AG20443 (cell line): ENCODE measurements at regions not wholly inside any gene's neighbourhood (a gene's known extent, or its start where the extent isn't known, plus 50 kb on each side); places are given as distances from the start of the nearest gene placed in this dataset.
A peak's percentile ranks its signal among the peaks of the same experiment; 100 is the strongest.

Experiments used
- DNase-seq: peaks from one replicate; pipeline ENCODE4 v3.0.0; 2012; ENCODE audit warnings: low spot score, mixed read lengths

DNA sequence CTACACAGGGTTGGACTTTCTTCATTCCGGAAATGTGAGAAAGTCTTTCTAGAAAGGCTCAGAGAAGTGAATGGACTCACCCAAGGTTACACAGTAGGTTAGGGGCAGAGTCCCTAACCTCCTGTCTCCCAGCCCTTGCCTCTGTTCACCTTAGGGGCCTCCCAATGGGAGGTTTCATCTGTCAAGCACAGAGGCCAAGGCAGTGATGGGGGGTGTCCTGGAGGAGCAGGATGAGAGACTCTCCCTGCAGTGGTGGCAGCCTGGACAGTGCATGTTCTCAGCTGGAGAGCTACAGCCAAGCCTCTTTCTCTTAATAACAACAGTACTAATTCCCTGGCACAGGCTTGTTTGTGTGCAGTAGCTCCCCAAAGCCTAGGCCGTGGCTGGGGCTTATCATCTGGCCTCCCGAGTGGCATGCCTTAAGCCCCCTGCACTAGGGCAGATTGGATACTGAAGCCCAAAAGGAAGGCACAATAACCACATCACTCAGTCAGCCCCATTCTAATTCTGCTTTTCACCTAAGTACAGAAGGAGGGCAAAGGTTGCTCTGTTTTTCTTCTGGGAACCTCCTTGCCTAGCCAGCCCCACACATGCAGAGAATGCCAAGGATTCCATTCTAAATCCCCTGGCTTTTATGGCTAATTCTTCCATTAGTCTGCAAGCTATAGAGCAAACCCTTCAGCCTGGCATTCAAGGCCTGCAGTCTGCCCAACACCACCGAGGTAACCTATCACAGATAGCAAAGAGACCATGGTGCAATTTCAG lies 50.2 kb upstream of the XPA start:
- DNase-seq: no peak

DNA sequence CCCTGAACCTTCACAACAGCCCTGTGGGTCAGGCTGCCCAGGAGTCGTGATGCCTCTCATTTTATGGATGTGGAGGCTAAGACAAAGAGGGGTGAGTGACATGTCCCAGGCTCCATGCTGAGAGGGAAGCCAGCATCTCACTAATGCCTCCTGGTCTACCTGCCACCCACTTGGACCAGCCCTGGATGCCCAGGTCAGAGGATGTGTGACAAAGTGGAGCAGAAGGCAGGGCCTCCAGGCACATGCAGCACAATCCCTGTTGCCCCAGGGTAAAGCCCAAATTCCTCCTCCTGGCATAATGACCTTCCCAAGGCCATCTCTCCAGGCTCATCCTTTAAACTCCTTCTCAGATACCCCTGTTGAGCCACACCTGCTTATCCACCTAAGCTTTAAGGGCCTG lies 51.4 kb upstream of the XPA start:
- no peak for DNase-seq

DNA sequence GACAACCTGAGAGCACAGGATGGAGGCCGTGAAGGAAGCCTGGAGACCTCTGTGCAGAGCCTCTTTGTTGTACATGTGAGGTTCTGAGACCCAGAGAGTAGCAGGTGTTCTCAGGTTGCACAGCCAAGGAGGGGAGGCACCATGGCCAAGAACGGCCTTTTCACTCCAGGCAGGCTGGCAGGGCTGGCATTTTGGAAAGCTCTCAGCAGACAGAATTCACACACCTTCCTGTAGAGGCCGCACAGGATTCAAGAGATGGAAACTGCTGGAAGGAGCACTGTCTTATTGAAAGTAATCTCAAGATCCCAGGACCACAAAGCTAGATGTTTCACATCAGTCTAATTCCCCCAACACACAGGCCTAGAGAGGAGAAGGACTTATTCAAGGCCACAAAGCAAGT lies 52.8 kb upstream of the XPA start:
- DNase-seq: peak; percentile 32

DNA sequence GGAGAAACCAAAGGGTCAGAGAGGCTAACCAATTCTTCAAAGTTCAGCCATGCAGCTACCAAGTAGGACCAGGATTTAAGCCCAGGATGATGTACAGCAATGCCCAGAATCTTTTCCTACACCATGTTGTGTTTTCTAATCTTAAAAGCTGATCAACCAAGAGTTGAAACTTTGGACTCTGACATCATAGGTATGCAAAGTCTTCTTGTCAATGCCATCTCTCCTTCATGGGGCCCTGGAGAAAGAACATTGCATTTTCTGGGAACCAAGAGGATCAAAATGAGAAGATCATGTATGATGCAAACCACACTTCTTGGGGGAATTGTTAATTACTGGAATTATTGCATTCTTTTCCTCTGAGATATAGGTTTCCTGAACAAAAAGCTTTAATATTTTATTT lies 54.4 kb upstream of the XPA start:
- DNase-seq: no peak

DNA sequence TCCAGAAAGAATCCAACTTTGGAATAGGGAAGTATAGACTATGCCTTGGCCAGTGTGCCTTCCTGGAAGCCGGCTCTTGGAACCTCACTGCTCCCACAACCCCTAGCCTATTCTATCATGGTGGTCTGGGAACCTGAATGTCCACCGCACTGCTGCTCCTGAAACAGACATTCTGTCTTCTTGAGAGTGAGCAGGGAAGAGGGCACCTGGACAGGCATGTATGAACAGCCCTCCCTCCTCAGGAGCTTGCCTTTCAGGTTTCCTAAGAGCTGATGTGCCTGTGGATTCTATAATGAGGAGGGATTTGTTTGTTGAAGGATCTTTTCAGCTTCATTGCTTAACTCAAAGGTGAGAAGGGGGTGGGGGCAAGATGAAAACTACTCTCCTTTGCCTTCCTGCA lies 55.1 kb upstream of the XPA start:
- no peak for DNase-seq

DNA sequence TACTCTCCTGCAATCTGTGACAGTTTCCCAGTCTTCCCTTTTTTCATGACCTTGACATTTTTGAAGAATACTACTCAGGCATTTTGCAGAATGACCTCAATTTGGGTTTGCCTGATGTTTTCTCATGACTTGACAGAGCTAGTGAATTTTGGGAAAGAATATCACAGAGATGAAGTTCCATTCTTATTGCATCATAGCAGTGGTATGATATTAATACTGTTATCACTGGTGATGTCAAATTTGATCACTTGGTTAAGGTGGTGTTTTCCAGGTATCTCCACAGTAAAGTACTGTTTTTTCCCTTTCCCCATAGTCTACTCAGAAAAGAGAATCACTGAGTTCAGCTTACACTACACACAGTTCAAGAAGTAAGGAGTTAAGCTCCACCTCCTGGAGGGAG lies 56.2 kb upstream of the XPA start:
- DNase-seq: no peak

DNA sequence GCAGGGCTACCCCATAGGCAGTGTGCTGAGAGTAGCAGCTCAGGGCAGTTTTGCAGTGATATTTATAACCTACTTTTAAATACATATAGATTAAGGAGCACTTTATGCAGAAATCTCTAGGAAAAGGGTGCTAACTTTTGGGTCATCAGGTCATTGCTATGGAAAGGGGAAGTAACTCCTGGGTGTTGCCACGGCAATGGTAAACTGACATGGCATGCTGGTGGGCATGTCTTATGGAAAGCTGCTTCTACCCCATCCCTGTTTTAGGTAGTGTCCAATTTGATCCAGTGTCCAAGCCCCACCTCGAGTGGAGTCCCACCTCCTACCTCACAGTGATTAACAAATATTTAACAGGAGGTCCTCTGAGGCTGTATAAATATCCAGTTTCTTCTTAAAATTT lies 56.8 kb upstream of the XPA start:
- DNase-seq: no peak

DNA sequence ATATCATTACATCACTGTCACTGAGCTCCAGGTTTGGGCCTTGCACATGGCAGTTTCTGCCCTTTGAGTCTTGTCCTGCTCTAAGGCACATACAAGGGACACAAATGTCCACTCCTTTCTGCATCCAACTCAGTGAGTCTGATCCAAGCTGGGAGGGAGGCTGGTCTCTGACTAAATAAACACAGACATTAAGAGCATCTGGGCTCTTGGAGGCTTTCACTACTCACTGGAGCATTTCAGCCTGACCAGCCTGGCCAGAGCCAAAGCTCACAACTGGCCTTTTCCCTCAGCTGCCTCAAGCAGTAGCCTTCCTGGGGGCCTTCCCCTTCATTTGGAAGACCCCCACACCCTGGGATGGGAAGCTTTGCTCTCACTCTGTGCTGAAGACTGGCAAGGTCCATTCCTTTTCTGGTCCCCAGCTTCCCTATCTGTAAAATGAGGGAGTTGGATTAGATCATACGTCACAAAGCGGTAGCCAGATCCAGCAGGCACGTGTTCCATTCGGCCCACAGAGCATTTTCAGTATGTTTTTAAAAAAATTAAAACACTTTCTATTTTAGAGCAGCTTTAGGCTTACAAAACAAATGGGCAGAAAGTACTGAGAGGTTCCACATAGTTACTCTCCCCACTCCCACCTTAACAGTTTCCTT lies 58.6 kb upstream of the XPA start:
- no peak for DNase-seq

DNA sequence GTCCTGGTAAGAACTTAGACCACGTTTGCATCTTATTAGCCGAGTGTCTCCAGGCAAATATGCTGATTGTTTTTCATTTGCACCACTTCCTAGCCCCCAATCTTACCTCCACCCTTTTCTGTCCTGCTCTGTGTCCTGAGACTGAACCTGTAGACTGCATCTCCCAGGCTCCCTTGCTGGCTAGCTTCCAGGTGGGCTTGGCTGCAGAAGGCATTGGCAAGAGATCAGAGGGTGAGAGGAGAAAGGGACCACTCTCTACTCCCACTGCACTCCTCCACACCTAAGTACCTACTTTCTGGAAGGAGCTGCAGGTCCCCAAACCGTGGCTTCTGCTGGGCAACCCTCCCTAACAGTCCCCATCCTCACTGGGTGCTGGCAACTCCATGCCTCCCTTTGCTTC lies 59.9 kb upstream of the XPA start:
- no peak for DNase-seq

DNA sequence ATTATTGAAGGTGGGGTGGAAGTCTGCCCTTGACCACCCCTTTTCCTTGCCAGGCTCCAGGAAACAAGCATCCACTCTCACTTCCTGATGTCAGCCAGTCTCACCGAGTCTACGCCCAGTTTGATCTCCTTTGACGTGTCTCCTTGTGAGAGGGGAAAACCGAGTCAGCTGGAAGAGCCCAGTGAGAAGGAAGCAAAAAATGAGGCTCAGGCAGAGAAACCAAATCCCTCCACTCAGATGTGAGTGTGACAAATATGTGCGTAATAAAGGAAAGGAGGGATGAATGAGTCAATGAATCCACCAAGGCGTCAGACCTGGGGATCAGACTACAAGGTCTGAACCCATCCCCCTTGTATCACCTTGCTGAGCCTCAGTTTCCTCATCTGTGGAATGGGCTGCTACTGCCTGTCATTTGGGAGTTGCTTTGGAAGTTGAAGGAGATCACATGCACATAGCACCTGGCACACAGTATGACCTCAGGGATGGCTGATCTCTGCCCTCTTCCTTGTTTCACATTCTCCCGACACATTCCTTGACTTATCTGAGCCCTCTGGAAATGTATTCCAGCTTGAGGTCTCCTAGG lies 61.3 kb upstream of the XPA start:
- DNase-seq: no peak

DNA sequence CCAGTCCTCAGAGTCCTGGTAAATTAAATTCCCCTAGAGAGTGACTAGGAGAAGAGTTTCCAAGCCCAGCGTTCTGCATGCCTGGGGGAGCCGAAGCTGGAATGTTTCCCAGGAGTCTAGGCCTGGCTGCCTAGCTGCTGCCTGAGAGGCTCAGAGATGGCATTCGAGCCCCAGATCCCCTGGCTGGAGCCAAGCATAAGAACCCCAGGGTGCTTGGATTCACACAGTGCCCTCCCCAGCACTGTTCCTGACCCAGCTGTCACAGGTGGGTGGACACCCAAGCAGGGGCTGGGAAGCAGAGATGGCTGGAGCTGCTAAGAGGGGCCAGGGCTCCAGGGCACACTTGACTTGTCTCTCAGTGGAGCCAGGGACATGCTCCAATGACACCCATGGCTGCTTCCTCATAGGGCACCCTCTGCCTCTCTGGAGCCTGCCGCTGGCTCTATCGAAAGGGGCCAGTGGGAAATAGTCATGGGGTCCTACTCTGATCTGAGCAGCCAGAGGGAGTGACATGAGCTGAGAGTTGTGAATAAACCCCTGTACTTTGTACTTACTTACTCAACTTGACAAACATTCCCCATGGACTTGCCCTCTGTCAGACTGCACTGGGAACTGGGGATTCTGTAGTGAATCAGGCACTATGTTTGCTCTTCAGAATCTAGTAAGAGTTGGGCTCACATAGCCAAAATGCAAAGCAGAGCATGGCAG lies 62.6 kb upstream of the XPA start:
- peak; percentile 58 for DNase-seq

DNA sequence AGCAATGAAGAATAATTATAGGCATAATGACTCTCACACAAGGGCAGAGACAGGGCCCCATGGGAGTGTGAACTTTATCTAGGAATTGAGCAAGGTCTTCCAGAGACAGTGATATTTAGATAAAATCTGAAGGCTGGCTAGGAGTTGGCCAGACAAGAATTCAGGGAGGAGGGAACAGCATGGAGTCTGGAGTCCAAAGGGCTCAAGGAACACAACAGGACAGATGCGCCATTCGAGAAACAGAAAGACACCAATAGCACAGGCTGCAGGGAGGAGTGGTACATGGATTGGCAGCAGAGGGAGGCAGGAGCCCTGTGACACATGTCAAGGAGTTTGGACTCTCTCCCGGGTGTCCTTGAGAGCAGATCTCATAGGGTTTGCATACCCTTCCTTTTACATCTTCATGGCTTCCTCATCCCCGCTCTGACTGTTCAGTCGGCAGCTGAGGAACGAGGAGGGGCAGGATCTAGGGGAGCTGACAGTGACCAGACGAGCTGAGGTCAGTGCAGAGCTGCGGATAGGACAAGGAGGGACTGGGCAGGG lies 64.0 kb upstream of the XPA start:
- DNase-seq: no peak

DNA sequence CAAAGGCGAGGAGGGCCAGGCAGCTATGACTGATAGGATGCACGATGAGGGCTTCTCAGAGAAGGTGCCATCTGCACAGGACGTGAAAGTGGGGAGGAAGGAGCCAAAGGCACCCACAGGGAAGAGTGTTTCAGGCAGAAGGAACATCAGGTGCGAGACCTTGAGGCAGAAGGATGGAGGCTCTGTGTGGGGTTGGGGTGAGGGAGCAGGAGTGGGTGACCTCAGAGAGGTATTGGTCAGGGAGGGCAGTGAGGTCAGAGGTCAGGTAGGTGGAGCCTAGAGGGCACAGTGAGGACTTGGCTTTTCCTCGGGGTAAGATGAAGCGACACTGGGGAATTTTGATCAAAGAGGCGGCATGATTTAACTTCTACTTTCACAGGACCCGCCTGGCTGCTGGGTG lies 64.7 kb upstream of the XPA start:
- DNase-seq: no peak

DNA sequence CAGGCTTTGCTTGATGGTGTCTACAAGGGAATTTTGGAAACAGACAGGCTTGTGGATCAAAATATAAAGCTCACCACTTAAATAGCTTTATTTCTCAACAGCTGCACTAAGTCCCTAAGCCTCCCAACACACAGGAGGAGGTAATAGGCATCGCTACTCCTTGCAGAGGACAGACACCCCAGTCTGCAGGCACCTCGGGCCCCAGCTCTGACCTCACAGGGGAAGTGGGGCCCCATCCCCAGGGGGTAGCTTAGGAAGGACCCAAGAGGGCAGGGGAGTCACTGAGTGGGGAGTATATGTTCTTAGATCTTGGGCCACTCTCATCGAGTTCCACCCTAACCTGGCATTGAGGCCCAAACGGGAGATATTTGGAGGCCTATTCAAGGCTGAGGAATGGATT lies 66.7 kb upstream of the XPA start:
- no peak for DNase-seq

DNA sequence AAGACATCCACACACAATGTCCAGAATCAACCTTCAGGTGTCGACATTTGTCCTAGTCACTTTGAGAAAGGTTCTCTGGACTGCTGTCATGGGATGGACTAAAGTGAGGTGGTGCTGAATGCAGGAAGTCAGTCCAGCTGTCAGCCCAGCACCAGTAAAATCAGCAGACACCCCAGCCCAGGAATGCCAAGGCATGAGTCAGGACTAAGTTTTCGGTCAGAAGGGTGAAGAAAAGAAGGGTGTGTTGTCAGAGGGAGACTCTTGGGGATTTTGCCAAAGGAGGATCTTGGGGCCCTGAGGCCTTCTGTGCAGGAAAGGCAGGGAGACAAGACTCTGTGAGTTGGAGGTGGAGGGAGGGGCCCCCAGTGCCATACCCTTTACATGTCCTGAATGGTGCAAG lies 69.0 kb upstream of the XPA start:
- DNase-seq: peak; percentile 69

DNA sequence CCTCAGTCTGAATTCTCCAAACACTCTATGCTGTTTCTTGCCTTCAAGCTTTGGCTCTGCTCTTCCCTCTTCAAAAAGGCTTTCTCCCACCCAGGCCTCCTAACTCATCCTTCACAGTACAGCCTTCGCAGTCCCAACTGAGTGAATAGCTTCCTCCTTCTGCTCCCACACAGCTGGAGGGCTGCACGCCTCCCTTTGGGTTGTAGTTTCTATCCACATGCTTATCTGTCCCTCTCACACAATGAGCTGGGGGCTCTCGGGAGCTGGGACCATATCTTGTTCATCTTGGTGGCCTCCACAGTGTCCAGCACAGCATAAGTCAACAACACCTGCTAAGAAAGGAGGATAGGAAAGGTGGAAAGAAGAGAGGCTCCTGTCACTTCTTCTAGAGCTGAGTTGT lies 69.5 kb upstream of the XPA start:
- no peak for DNase-seq

DNA sequence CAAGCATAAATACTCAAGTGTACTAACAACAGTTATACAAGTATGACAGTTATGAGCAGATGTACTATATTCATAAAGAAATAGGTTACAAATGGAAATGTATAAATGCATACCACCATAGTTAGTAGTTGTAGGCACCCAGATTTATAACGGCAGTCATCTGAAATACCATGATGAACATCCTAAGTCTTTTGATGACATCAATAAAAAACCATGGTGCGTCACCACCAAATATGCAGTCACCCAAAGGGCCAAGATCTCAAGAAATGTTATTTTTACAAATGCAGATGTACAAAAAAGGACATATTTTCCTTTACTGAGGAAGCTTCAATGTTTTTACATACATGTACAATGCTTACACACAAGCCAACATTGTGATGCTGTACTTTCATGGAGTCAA lies 70.8 kb upstream of the XPA start:
- DNase-seq: no peak

DNA sequence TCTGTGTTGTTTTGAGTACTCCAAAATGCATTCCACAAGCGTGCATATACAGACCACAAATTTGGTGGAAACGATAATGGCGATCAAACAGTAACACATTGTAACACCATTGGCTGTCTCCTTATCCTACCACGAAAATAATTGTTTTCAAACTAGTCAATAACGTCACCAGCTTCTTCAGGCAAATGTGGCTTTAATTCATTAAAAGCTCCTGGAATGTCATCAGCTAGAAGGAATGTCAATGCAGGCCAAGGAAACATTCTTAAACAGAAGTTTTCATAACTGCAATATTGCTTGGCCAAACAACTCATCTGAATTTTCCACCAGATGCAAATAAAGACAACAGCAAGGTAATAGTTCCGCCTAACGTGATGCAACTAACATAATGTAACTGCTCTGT lies 71.6 kb upstream of the XPA start:
- peak; percentile 73 for DNase-seq

DNA sequence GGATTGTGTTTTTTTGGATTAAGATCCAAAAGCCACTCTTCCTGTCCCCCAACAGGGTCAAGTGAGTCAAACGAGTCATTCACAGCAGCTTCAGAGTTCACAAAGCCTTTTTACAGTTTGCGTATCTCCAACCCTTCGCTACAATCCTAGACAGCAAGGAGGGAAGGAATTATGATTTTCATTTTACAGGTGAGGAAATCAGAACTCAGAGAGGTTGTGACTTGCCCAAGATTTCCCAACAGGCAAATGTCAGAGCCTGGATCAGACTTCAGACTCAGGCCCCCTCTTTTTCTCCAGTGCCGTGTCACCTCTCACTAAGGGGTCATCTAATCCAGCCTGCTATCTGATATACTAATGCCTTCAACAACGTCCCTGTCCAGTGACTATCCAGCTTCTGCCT lies 72.1 kb upstream of the XPA start:
- DNase-seq: no peak

DNA sequence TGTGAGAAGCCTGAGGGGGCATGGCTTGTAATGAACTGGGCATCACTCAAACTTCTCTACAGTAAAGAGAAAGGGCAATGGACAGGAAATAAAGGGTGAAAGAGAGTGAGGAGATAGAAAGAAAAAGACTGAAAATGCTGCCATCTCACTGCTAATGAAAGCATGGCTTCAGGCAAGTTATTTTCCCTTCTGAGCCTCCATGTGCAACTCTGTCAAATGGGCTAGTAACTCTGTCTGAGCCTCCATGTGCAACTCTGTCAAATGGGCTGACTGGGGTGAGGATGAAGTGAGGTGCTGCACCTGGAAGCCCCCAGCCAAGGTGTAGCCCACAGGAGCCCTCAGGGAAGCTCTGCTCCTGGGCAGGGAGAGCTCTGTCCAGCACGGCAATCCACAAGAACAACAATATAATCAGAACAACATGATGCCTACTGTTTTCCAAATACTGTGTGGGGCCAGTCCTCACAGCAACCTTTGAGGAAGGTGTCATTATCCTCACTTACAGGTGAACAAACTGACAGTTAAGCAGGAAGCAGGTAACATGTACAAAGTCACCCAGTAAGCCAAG lies 73.8 kb upstream of the XPA start:
- no peak for DNase-seq

DNA sequence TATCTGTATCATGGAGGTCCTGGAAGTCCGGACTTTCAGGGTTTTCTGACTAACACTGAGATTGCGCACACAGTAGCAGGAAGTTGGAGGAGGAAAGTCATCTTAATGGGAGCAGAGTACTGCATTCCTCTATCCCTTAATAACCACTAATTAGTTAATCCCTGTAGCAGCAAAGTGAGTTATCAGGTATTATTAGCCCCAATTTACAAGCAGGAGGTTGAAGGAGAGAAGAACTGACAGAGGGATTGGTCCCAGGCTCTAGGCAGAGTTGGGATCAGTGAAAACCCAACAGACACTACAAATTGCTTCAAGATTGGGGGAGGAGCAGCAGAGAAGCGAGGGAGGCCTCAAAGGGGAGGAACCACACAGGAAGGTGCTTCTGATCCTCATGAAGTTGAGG lies 74.5 kb upstream of the XPA start:
- DNase-seq: no peak

DNA sequence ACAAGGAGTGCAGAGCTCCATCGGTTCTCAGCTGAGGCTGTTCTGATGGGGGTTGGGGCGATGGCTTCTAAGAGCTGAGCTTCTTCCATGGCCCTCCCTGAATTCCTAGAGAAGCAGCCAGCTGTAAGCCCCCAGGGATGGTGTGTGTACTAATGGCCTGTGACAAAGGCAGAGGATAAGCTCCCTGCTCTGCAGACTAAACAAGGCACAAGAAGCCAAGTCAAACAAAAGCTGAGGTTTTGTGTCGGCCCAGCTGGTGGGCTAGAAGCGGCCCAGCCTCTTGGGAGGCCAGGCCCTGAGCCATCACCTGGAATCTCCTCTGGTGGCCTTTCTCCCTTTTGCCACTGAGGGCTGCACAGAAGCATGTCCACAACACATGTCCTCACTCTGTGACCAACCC lies 75.0 kb upstream of the XPA start:
- DNase-seq: no peak

DNA sequence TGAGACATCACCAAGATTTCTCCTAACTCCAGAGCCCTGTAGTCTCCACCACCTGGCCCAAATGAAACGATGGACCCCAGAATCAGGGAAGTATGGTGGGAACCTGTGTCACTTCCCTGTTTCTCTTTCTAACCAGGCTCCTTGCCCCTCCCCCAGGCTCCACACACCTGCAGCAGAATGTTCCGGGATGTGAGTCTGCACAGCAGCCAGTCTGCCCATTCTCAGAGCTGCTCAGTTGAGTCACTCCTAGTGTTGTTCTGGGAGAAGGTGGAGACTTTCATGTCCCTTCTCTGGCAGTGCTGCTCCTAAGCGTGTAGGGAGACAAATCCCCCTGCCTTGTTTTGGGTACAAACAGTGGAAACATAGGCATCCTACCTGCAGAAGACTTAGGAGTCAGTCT lies 76.0 kb upstream of the XPA start:
- no peak for DNase-seq
